ENCODE measurements at regions not wholly inside any gene's neighbourhood (a gene's known extent, or its start where the extent isn't known, plus 50 kb on each side); places are given as distances from the start of the nearest gene placed in this dataset.

- no peak for TF ChIP-seq CTCF (IDR thresholded peaks at IDR 0.05; ENCODE audit: borderline replicate concordance, control extremely low read depth, extremely low read depth, insufficient read depth, missing control alignments)
- DNase-seq (ENCODE audit: low spot score) = no peak
- in situ Hi-C loops (cut with MboI; ENCODE audit: low sequenced_read_pairs, unreplicated experiment) = no loop called here
Measured at GRCh38 chr4:166498546-166498945, 625.5 kb downstream of the TLL1 start.

GRCh38 chr4:166499820-166500219 is 626.8 kb downstream of the TLL1 start:
- in situ Hi-C loops (cut with MboI; ENCODE audit: low sequenced_read_pairs, unreplicated experiment) = no loop called here

GRCh38 chr4:166501941-166502382 is 628.9 kb downstream of the TLL1 start:
- TF ChIP-seq CTCF (IDR thresholded peaks at IDR 0.05; ENCODE audit: borderline replicate concordance, control extremely low read depth, extremely low read depth, insufficient read depth, missing control alignments) = peak; percentile 12
- in situ Hi-C loops (cut with MboI; ENCODE audit: low sequenced_read_pairs, unreplicated experiment) = no loop called here
- peak; percentile 10 for DNase-seq (ENCODE audit: low spot score)

More at GRCh38 chr4:166499820-166500219, 626.8 kb downstream of the TLL1 start:
- DNase-seq (ENCODE audit: low spot score) = no peak
- TF ChIP-seq CTCF (IDR thresholded peaks at IDR 0.05; ENCODE audit: borderline replicate concordance, control extremely low read depth, extremely low read depth, insufficient read depth, missing control alignments) = no peak

GRCh38 chr4:166502660-166503059 is 629.6 kb downstream of the TLL1 start:
- no peak for TF ChIP-seq CTCF (IDR thresholded peaks at IDR 0.05; ENCODE audit: borderline replicate concordance, control extremely low read depth, extremely low read depth, insufficient read depth, missing control alignments)
- DNase-seq (ENCODE audit: low spot score) = no peak
- in situ Hi-C loops (cut with MboI; ENCODE audit: low sequenced_read_pairs, unreplicated experiment) = no loop called here

- no peak for DNase-seq (ENCODE audit: low spot score)
- in situ Hi-C loops (cut with MboI; ENCODE audit: low sequenced_read_pairs, unreplicated experiment) = no loop called here
- TF ChIP-seq CTCF (IDR thresholded peaks at IDR 0.05; ENCODE audit: borderline replicate concordance, control extremely low read depth, extremely low read depth, insufficient read depth, missing control alignments) = no peak
Measured at GRCh38 chr4:166506051-166506450, 633.0 kb downstream of the TLL1 start.

DNA sequence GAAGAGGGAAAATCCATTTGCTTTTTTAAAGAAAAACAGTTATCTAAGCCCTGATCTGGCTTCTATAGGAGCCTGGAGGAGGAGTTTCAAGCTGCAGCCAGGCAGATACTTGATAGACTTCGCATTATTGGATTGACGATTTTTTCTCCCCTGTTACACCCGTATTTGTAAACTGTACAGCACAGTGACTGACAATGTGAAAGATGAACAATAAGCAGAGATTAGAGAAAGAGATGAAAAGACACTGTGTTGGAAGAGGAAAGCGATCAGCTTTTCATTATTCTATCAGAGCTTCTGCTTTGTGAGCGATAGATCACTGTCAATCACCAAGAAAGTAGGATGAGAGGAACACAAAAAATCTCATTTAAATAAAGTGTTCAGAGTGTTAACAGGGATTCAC is 639.2 kb downstream of the TLL1 start:
- in situ Hi-C loops (cut with MboI; ENCODE audit: low sequenced_read_pairs, unreplicated experiment) = no loop called here
- no peak for DNase-seq (ENCODE audit: low spot score)
- TF ChIP-seq CTCF (IDR thresholded peaks at IDR 0.05; ENCODE audit: borderline replicate concordance, control extremely low read depth, extremely low read depth, insufficient read depth, missing control alignments) = no peak

DNA sequence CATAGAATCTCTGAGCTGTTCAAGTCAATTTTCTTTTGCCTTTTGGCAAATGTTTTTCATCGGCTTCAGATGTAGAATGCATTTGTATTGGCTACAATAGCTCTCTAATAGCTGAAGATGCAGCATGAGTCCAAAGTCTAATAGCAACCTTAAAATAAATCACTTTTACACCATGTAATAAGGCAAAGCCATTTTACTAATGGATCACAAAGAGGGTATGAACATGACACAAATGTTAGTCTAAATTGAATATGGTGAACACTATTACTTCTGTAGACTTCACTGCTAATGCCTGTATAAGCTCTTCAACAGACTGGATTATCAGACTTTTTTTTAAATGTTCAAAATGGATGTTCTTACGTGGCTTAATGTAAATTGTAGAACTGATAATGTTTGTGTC is 645.3 kb downstream of the TLL1 start:
- TF ChIP-seq CTCF (IDR thresholded peaks at IDR 0.05; ENCODE audit: borderline replicate concordance, control extremely low read depth, extremely low read depth, insufficient read depth, missing control alignments) = no peak
- in situ Hi-C loops (cut with MboI; ENCODE audit: low sequenced_read_pairs, unreplicated experiment) = no loop called here
- DNase-seq (ENCODE audit: low spot score) = no peak
